Hepatocyte (in vitro differentiated cells): ENCODE measurements at regions not wholly inside any gene's neighbourhood (a gene's known extent, or its start where the extent isn't known, plus 50 kb on each side); places are given as distances from the start of the nearest gene placed in this dataset.

Experiments
- CTCF ChIP-seq: fragments of 200-600 bp; sonication (generic); IDR thresholded peaks from 2 replicates; pipeline ENCODE4 v1.5.1; 2016; ENCODE audit warnings: antibody characterized with exemption, mild to moderate bottlenecking; ENCODE audit not compliant: poor library complexity
- EZH2 ChIP-seq: fragments of 200-600 bp; sonication (generic); IDR thresholded peaks from 2 replicates; pipeline ENCODE4 v1.6.1; 2016; ENCODE audit warnings: antibody characterized with exemption, mild to moderate bottlenecking, borderline replicate concordance

- TF ChIP-seq CTCF (no peak), EZH2 (no peak)
Observed at GRCh38 chr1:94637121-94637520, 95.6 kb upstream of the F3 start.
